DND-41 (cell line): ENCODE measurements at regions not wholly inside any gene's neighbourhood (a gene's known extent, or its start where the extent isn't known, plus 50 kb on each side); places are given as distances from the start of the nearest gene placed in this dataset.

Experiments
- CTCF ChIP-seq: IDR thresholded peaks from 2 replicates; pipeline ENCODE4 v1.5.1; 2012; ENCODE audit warnings: borderline replicate concordance, low read length, moderate library complexity, mild to moderate bottlenecking; ENCODE audit not compliant: poor library complexity, severe bottlenecking; ENCODE audit errors: extremely low read depth
- EZH2 ChIP-seq: IDR thresholded peaks from 3 replicates; pipeline ENCODE4 v1.6.1; 2012; ENCODE audit warnings: borderline replicate concordance, low read depth, mild to moderate bottlenecking, moderate library complexity, low read length, inconsistent platforms; ENCODE audit not compliant: severe bottlenecking

- TF ChIP-seq CTCF (no peak), EZH2 (no peak)
Observed at GRCh38 chr9:20070336-20070735, 281.5 kb upstream of the SLC24A2 start.
